Cardiac fibroblast (primary cell): ENCODE measurements at regions not wholly inside any gene's neighbourhood (a gene's known extent, or its start where the extent isn't known, plus 50 kb on each side); places are given as distances from the start of the nearest gene placed in this dataset.

Experiments
- DNase-seq, 2 donors: peaks; one replicate each; pipeline versions ENCODE4 v3.0.0 to v3.0.0-alpha.2; 2010; ENCODE audit warnings: low read depth in 2 of 2
- H3K4me3 ChIP-seq, 2 donors: replicated peaks in 1 of 2; 1 replicate in 1 of 2; 2 replicates in 1 of 2; pipeline ENCODE4 v1.5.1; 2011; ENCODE audit warnings: low read depth in 2 of 2, low read length in 2 of 2, mild to moderate bottlenecking in 2 of 2, moderate library complexity in 1 of 2
- CTCF ChIP-seq: IDR thresholded peaks from one replicate; pipeline ENCODE4 v1.5.1; 2011; ENCODE audit warnings: low read depth, mild to moderate bottlenecking, low read length, inconsistent platforms

- DNase-seq, result no peak
- TF ChIP-seq CTCF, result no peak
- no peak overlapping the region for H3K4me3 ChIP-seq
These were observed 877.3 kb downstream of the MCTP2 start for GRCh38 chr15:95108673-95109072.

- TF ChIP-seq CTCF, result no peak
- no peak overlapping the region for H3K4me3 ChIP-seq
- DNase-seq, result no peak
These were observed 880.6 kb downstream of the MCTP2 start for GRCh38 chr15:95111969-95112368.

- TF ChIP-seq CTCF, result no peak
- no peak overlapping the region for H3K4me3 ChIP-seq
- DNase-seq, result no peak
These were observed 881.7 kb downstream of the MCTP2 start for GRCh38 chr15:95113041-95113440.

GRCh38 chr15:95119041-95119610 lies 887.8 kb downstream of the MCTP2 start:
- H3K4me3 ChIP-seq, result no peak overlapping the region
- no peak for TF ChIP-seq CTCF
- DNase-seq, result no peak

GRCh38 chr15:95120595-95120994 lies 889.2 kb downstream of the MCTP2 start:
- H3K4me3 ChIP-seq, result no peak overlapping the region
- no peak for TF ChIP-seq CTCF

GRCh38 chr15:95121191-95121590 lies 889.8 kb downstream of the MCTP2 start:
- no peak overlapping the region for H3K4me3 ChIP-seq
- DNase-seq, result no peak
- no peak for TF ChIP-seq CTCF

More at GRCh38 chr15:95120595-95120994, 889.2 kb downstream of the MCTP2 start:
- no peak for DNase-seq

- DNase-seq, result no peak
- TF ChIP-seq CTCF, result no peak
- H3K4me3 ChIP-seq, result no peak overlapping the region
These were observed 894.4 kb downstream of the MCTP2 start for GRCh38 chr15:95125803-95126202.
